ENCODE measurements at regions not wholly inside any gene's neighbourhood (a gene's known extent, or its start where the extent isn't known, plus 50 kb on each side); places are given as distances from the start of the nearest gene placed in this dataset.

DNA sequence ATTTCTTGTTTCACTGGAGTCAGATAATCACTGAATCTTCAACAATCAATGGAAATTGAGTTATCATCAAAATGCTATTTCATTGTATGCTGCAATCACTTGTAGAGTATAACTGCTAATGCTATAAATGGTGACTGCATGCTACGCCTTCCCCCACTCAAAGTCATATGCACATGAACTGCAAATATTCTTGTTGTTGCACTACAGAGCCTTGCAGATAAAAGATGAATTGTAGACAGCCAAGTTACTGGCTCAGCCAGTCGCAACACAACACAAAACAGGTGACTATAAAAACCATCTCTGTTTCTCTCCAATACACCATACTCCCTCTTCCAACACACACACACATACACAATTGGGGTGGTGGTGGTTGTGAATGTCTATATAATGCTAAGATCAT lies 171.0 kb upstream of the HMGA2 start:
- H3K4me3 ChIP-seq (ENCODE audit: low read depth, low read length), result no peak overlapping the region
- TF ChIP-seq, protein P1, sequence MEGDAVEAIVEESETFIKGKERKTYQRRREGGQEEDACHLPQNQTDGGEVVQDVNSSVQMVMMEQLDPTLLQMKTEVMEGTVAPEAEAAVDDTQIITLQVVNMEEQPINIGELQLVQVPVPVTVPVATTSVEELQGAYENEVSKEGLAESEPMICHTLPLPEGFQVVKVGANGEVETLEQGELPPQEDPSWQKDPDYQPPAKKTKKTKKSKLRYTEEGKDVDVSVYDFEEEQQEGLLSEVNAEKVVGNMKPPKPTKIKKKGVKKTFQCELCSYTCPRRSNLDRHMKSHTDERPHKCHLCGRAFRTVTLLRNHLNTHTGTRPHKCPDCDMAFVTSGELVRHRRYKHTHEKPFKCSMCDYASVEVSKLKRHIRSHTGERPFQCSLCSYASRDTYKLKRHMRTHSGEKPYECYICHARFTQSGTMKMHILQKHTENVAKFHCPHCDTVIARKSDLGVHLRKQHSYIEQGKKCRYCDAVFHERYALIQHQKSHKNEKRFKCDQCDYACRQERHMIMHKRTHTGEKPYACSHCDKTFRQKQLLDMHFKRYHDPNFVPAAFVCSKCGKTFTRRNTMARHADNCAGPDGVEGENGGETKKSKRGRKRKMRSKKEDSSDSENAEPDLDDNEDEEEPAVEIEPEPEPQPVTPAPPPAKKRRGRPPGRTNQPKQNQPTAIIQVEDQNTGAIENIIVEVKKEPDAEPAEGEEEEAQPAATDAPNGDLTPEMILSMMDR (IDR thresholded peaks at IDR 0.05; ENCODE audit: insufficient read depth, low read depth, low read length), result no peak
- no peak for DNase-seq (ENCODE audit: low read depth)

DNA sequence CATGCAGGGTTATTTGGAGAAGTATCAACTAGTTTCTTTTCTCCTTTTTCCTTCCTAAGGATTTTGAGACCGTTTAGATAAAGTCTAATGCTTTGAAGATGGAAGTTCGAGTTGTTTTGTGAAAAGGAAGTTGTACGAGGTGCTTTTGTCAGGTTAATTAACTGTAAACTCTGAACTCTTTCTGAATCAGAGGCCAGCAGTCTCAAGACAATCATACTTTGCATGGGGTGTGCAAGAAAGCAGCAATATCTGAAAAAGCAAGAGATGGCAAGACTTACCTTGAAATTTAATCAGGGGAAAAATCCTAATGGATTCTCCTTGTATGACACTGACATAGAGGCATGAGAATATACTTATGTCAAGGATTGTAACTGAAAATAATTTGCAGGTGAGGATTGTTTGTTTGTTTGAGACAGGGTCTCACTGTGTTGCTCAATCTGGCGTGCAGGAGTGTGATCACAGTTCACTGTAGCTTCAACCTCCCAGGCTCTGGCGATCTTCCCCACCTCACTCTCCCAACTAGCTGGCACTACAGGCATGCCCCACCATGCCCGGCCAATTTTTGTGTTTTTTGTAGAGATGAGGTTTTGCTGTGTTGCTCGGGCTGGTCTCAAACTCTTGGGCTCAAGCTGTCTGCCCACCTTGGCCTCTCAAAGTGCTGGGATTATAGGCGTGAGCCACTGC lies 170.2 kb upstream of the HMGA2 start:
- no peak overlapping the region for H3K4me3 ChIP-seq (ENCODE audit: low read depth, low read length)
- TF ChIP-seq, protein P1 (IDR thresholded peaks at IDR 0.05; ENCODE audit: insufficient read depth, low read depth, low read length), result no peak
- no peak for DNase-seq (ENCODE audit: low read depth)

- TF ChIP-seq, protein P1 (IDR thresholded peaks at IDR 0.05; ENCODE audit: insufficient read depth, low read depth, low read length), result no peak
- DNase-seq (ENCODE audit: low read depth), result peak; percentile 89
- no peak overlapping the region for H3K4me3 ChIP-seq (ENCODE audit: low read depth, low read length)
Observed at GRCh38 chr12:65655074-65655493, 169.2 kb upstream of the HMGA2 start.

- TF ChIP-seq, protein P1 (IDR thresholded peaks at IDR 0.05; ENCODE audit: insufficient read depth, low read depth, low read length), result no peak
- DNase-seq (ENCODE audit: low read depth), result no peak
Observed at GRCh38 chr12:65656156-65656882, 168.0 kb upstream of the HMGA2 start.

DNA sequence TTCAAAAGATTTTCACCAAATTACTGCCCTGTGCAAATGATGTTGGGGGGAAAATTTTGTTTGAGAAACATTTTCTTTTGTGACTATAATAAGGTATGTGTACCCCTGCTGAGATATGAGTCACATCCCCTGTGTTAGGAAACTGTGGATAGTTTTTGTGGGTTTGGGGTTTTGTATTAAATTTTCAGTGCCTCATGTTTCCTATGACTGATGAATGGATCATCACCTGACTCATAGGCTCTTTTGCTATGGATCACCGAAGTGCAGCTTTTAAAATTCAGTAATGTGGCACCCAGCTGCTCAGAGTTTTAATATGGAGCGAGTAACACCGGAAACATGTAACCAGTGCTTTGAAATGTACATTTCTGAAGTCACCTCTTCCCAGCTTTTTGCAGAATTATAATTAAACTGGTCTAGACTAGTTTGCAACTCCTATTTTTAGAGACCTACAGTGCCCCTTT lies 167.4 kb upstream of the HMGA2 start:
- DNase-seq (ENCODE audit: low read depth), result peak; percentile 87

More at GRCh38 chr12:65656156-65656882, 168.0 kb upstream of the HMGA2 start:
- no peak overlapping the region for H3K4me3 ChIP-seq (ENCODE audit: low read depth, low read length)

GRCh38 chr12:65657635-65658034 lies 166.6 kb upstream of the HMGA2 start:
- no peak for DNase-seq (ENCODE audit: low read depth)
- TF ChIP-seq, protein P1 (IDR thresholded peaks at IDR 0.05; ENCODE audit: insufficient read depth, low read depth, low read length), result no peak
- H3K4me3 ChIP-seq (ENCODE audit: low read depth, low read length), result no peak overlapping the region

More for the DNA sequence above, 167.4 kb upstream of the HMGA2 start:
- TF ChIP-seq, protein P1 (IDR thresholded peaks at IDR 0.05; ENCODE audit: insufficient read depth, low read depth, low read length), result no peak
- H3K4me3 ChIP-seq (ENCODE audit: low read depth, low read length), result no peak overlapping the region
